HEK293 (cell line): ENCODE measurements at regions not wholly inside any gene's neighbourhood (a gene's known extent, or its start where the extent isn't known, plus 50 kb on each side); places are given as distances from the start of the nearest gene placed in this dataset.

Source experiments
- CTCF ChIA-PET: fragments of 350-600 bp; formaldehyde crosslinking; extraction: SDS; loops from one replicate; lab custom pipeline; 2021; ENCODE audit warnings: antibody characterized with exemption; lab: Yijun Ruan, JAX
- POLR2A ChIA-PET: fragments of 300-600 bp; formaldehyde crosslinking; extraction: SDS; loops from one replicate; lab custom pipeline; 2020; ENCODE audit warnings: antibody characterized with exemption, inconsistent platforms; lab: Yijun Ruan, JAX
- H3K27ac ChIP-seq: fragments of 200-500 bp; sonication (Bioruptor generic); 2 replicates; pipeline ENCODE4 v1.5.1; 2014; ENCODE audit warnings: low read depth, low read length, control low read depth, inconsistent platforms; ENCODE audit errors: extremely low read depth
- H3K36me3 ChIP-seq, 2 experiments: fragments of 200-500 bp in 1 of 2; sonication (Bioruptor generic) in 1 of 2; 1 replicate in 1 of 2; 2 replicates in 1 of 2; pipeline ENCODE4 v1.5.1; 2014 to 2017; ENCODE audit warnings: inconsistent platforms in 2 of 2, low read length in 2 of 2; ENCODE audit not compliant: control insufficient read depth in 2 of 2, insufficient read depth in 1 of 2
- H3K4me1 ChIP-seq: fragments of 200-500 bp; sonication (Bioruptor generic); 2 replicates; pipeline ENCODE4 v1.5.1; 2014; ENCODE audit warnings: mild to moderate bottlenecking, low read length, inconsistent platforms; ENCODE audit not compliant: control insufficient read depth, insufficient read depth
- H3K4me3 ChIP-seq: 2 replicates; pipeline ENCODE4 v1.5.1; 2011; ENCODE audit warnings: low read depth, mild to moderate bottlenecking, control low read depth, low read length, moderate library complexity
- H3K9me3 ChIP-seq: fragments of 200-500 bp; sonication (Bioruptor generic); 2 replicates; pipeline ENCODE4 v1.5.1; 2014; ENCODE audit warnings: low read depth, low read length, inconsistent platforms; ENCODE audit not compliant: control insufficient read depth, insufficient read depth
- AEBP2 ChIP-seq: fragments of 450-650 bp; formaldehyde crosslinking; IDR thresholded peaks from 2 replicates; pipeline ENCODE4 v1.5.1; 2016; ENCODE audit warnings: missing biosample characterization, missing genetic modification characterization, borderline replicate concordance
- BCL11A ChIP-seq: fragments of 450-650 bp; formaldehyde crosslinking; IDR thresholded peaks from 2 replicates; pipeline ENCODE4 v1.5.1; 2016; ENCODE audit warnings: low read depth, missing biosample characterization, missing genetic modification characterization
- GLIS2 ChIP-seq: fragments of 450-650 bp; formaldehyde crosslinking; IDR thresholded peaks from 2 replicates; pipeline ENCODE4 v1.5.1; 2016; ENCODE audit warnings: missing biosample characterization, missing genetic modification characterization
- MYNN ChIP-seq: fragments of 450-650 bp; formaldehyde crosslinking; IDR thresholded peaks from 2 replicates; pipeline ENCODE4 v1.5.1; 2016; ENCODE audit warnings: missing biosample characterization, missing genetic modification characterization, borderline replicate concordance
- SP2 ChIP-seq: fragments of 450-650 bp; formaldehyde crosslinking; IDR thresholded peaks from 2 replicates; pipeline ENCODE4 v1.5.1; 2016; ENCODE audit warnings: missing biosample characterization, missing genetic modification characterization
- TCF7L2 ChIP-seq: IDR thresholded peaks from 2 replicates; pipeline ENCODE4 v1.6.1; 2011; ENCODE audit warnings: low read depth, mild to moderate bottlenecking, inconsistent platforms, low read length, moderate library complexity, borderline replicate concordance
- ZBTB6 ChIP-seq: fragments of 450-650 bp; formaldehyde crosslinking; IDR thresholded peaks from 2 replicates; pipeline ENCODE4 v1.5.1; 2017; ENCODE audit warnings: missing biosample characterization, missing genetic modification characterization
- ZFP37 ChIP-seq: fragments of 450-650 bp; formaldehyde crosslinking; IDR thresholded peaks from 2 replicates; pipeline ENCODE4 v1.5.1; 2016; ENCODE audit warnings: missing biosample characterization, missing genetic modification characterization
- ZNF112 ChIP-seq: fragments of 450-650 bp; formaldehyde crosslinking; IDR thresholded peaks from 2 replicates; pipeline ENCODE4 v1.5.0; 2017; ENCODE audit warnings: missing biosample characterization, missing genetic modification characterization
- ZNF18 ChIP-seq: fragments of 450-650 bp; formaldehyde crosslinking; IDR thresholded peaks from 2 replicates; pipeline ENCODE4 v1.5.1; 2016; ENCODE audit warnings: missing biosample characterization, missing genetic modification characterization
- ZNF214 ChIP-seq: fragments of 450-650 bp; formaldehyde crosslinking; IDR thresholded peaks from 2 replicates; pipeline ENCODE4 v1.5.1; 2017; ENCODE audit warnings: missing biosample characterization, mild to moderate bottlenecking, missing genetic modification characterization, borderline replicate concordance
- ZNF274 ChIP-seq, 2 experiments: fragments of 200-500 bp in 1 of 2; fragments of 450-650 bp in 1 of 2; sonication (Bioruptor generic) in 1 of 2; formaldehyde crosslinking in 1 of 2; IDR thresholded peaks; 2 replicates each; pipeline versions ENCODE4 v1.5.1 to v1.6.1; 2014 to 2016; ENCODE audit warnings: borderline replicate concordance in 1 of 2, inconsistent platforms in 1 of 2, low read length in 1 of 2, missing biosample characterization in 1 of 2, missing genetic modification characterization in 1 of 2
- ZNF324 ChIP-seq: fragments of 450-650 bp; formaldehyde crosslinking; IDR thresholded peaks from 2 replicates; pipeline ENCODE4 v1.5.1; 2016; ENCODE audit warnings: missing biosample characterization, missing genetic modification characterization
- ZNF394 ChIP-seq: fragments of 450-650 bp; formaldehyde crosslinking; IDR thresholded peaks from 2 replicates; pipeline ENCODE4 v1.5.1; 2016; ENCODE audit warnings: missing biosample characterization, missing genetic modification characterization, mild to moderate bottlenecking, moderate library complexity, borderline replicate concordance
- ZNF426 ChIP-seq: fragments of 450-650 bp; formaldehyde crosslinking; IDR thresholded peaks from 2 replicates; pipeline ENCODE4 v1.5.1; 2017; ENCODE audit warnings: missing biosample characterization, missing genetic modification characterization, mild to moderate bottlenecking, inconsistent platforms, moderate library complexity
- ZNF548 ChIP-seq: fragments of 450-650 bp; formaldehyde crosslinking; IDR thresholded peaks from 2 replicates; pipeline ENCODE4 v1.5.1; 2016; ENCODE audit warnings: missing biosample characterization, missing genetic modification characterization
- ZNF558 ChIP-seq: fragments of 450-650 bp; formaldehyde crosslinking; IDR thresholded peaks from 2 replicates; pipeline ENCODE4 v1.5.1; 2016; ENCODE audit warnings: missing biosample characterization, missing genetic modification characterization
- ZNF747 ChIP-seq: fragments of 450-650 bp; formaldehyde crosslinking; IDR thresholded peaks from 2 replicates; pipeline ENCODE4 v1.5.1; 2016; ENCODE audit warnings: missing biosample characterization, missing genetic modification characterization
- ZNF76 ChIP-seq: fragments of 450-650 bp; formaldehyde crosslinking; IDR thresholded peaks from 2 replicates; pipeline ENCODE4; 2016; ENCODE audit warnings: low read depth, missing biosample characterization, missing genetic modification characterization, borderline replicate concordance
- ZNF830 ChIP-seq: fragments of 450-650 bp; IDR thresholded peaks from 2 replicates; pipeline ENCODE4 v1.5.0; 2018; ENCODE audit warnings: missing biosample characterization, missing genetic modification characterization, low read depth, mild to moderate bottlenecking, moderate library complexity

GRCh38 chr15:61731099-61731498 is 329.1 kb downstream of the VPS13C start (continued):
- no peak for TF ChIP-seq SP2
- no peak for TF ChIP-seq ZNF324 (tag by site-specific recombination)
- TF ChIP-seq ZNF426 (tag by site-specific recombination), result no peak
- TF ChIP-seq ZNF274 (IDR thresholded peaks at IDR 0.05; ENCODE audit: low read length), result no peak
- TF ChIP-seq ZNF274 (tag by site-specific recombination; IDR thresholded peaks at IDR 0.05; ENCODE audit: borderline replicate concordance), result no peak
- TF ChIP-seq ZNF558 (tag by site-specific recombination), result no peak
- TF ChIP-seq ZNF747, result no peak

- H3K27ac ChIP-seq, result no peak overlapping the region
- H3K4me3 ChIP-seq, result no peak overlapping the region
- no peaks in the 10 kb centered on the region for H3K9me3 ChIP-seq
- CTCF ChIA-PET, result no interaction called here
- POLR2A ChIA-PET, result no interaction called here
- no peaks in the 10 kb centered on the region for H3K36me3 ChIP-seq
- no peaks in the 10 kb centered on the region for H3K4me1 ChIP-seq
- TF ChIP-seq GLIS2 (tag by site-specific recombination) (no peak), ZNF394 (tag by site-specific recombination) (no peak)
Observed at GRCh38 chr15:61729646-61730045, 330.6 kb downstream of the VPS13C start.

GRCh38 chr15:61726166-61726565 is 334.1 kb downstream of the VPS13C start:
- Histone ChIP-seq H3K36me3 (no peaks in the 10 kb centered on the region), H3K4me1 (no peaks in the 10 kb centered on the region), H3K4me3 (no peak overlapping the region), H3K9me3 (no peaks in the 10 kb centered on the region)
- CTCF ChIA-PET, result no interaction called here
- POLR2A ChIA-PET, result no interaction called here
- no peak for TF ChIP-seq ZBTB6 (tag by site-specific recombination)
- no peak for TF ChIP-seq ZNF830 (tag by site-specific recombination)
- no peak for TF ChIP-seq BCL11A
- no peak for TF ChIP-seq ZNF214 (tag by site-specific recombination)
- TF ChIP-seq ZNF548 (tag by site-specific recombination), result no peak
- no peak for TF ChIP-seq ZNF112 (tag by site-specific recombination)
- TF ChIP-seq MYNN, result no peak
- TF ChIP-seq AEBP2, result no peak
- TF ChIP-seq, all 188 proteins: peak for 0
- H3K27ac ChIP-seq, result no peak overlapping the region

GRCh38 chr15:61725251-61725650 is 335.0 kb downstream of the VPS13C start:
- ChIA-PET CTCF (no interaction called here), POLR2A (no interaction called here)

More at GRCh38 chr15:61725251-61725650, 335.0 kb downstream of the VPS13C start:
- Histone ChIP-seq H3K36me3 (no peaks in the 10 kb centered on the region), H3K4me1 (no peaks in the 10 kb centered on the region), H3K4me3 (no peak overlapping the region), H3K27ac (no peak overlapping the region), H3K9me3 (no peaks in the 10 kb centered on the region)
- TF ChIP-seq ZNF112 (tag by site-specific recombination) (no peak), ZNF76 (tag by site-specific recombination) (no peak), ZNF18 (tag by site-specific recombination) (no peak), ZFP37 (tag by site-specific recombination) (no peak), ZBTB6 (tag by site-specific recombination) (no peak), TCF7L2 (no peak)
